ACC112 (cell line): ENCODE measurements at regions not wholly inside any gene's neighbourhood (a gene's known extent, or its start where the extent isn't known, plus 50 kb on each side); places are given as distances from the start of the nearest gene placed in this dataset.

Source experiments
- H2AFZ ChIP-seq: fragments of 200-600 bp; sonication (generic); one replicate; pipeline ENCODE4 v1.6.0; 2017; ENCODE audit warnings: antibody characterized with exemption, low read length; ENCODE audit not compliant: unreplicated experiment
- H3K27ac ChIP-seq: fragments of 200-600 bp; sonication (generic); 2 replicates; pipeline ENCODE4 v1.5.1; 2014; ENCODE audit warnings: low read depth, mild to moderate bottlenecking, antibody characterized with exemption, low read length, moderate library complexity
- H3K27me3 ChIP-seq: fragments of 200-600 bp; sonication (generic); 2 replicates; pipeline ENCODE4 v1.6.1; 2014; ENCODE audit warnings: mild to moderate bottlenecking, antibody characterized with exemption, low read length, moderate library complexity, mixed read lengths; ENCODE audit not compliant: insufficient read depth
- H3K36me3 ChIP-seq: fragments of 200-600 bp; sonication (generic); 2 replicates; pipeline ENCODE4 v1.6.1; 2016; ENCODE audit warnings: mild to moderate bottlenecking, antibody characterized with exemption, low read length, moderate library complexity, mixed read lengths; ENCODE audit not compliant: insufficient read depth
- H3K4me1 ChIP-seq: fragments of 200-600 bp; sonication (generic); one replicate; pipeline ENCODE4 v1.6.1; 2016; ENCODE audit warnings: low read length, mixed read lengths; ENCODE audit not compliant: insufficient read depth, unreplicated experiment, control insufficient read depth
- H3K4me3 ChIP-seq: fragments of 200-600 bp; sonication (generic); 2 replicates; pipeline ENCODE4 v1.5.1; 2014; ENCODE audit warnings: mild to moderate bottlenecking, low read depth, low read length
- H3K79me2 ChIP-seq: fragments of 200-600 bp; sonication (generic); one replicate; pipeline ENCODE4 v1.6.0; 2016; ENCODE audit warnings: low read length; ENCODE audit not compliant: control insufficient read depth, unreplicated experiment, insufficient read depth

DNA sequence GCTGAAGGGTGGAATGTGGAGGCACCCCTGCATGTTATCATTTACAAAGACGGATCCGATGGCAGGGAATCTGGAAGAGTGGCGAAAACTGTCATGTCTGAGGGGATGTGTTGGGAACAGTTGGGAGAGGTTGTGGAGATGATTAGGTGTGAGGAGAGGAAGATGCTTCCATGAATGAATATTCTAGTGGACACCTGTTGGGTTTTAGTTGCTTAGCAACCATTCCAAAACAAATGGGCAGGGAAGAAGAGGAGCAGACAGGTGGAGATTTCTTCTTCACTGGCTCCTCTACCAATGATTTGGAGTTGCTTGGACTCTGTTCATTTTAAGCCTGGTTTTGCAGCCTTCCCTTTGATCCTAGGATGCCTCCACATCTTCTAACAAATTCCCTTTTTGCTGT is 465.3 kb upstream of the CLINT1 start:
- Histone ChIP-seq H3K27ac (no peak overlapping the region), H2AFZ (no peak overlapping the region), H3K27me3 (peaks cover 3% of the 10 kb centered on the region; the same call in 1 of the 2 replicates), H3K79me2 (no peaks in the 10 kb centered on the region), H3K36me3 (no peaks in the 10 kb centered on the region), H3K4me3 (no peak overlapping the region), H3K4me1 (no peaks in the 10 kb centered on the region)

- H2AFZ ChIP-seq = no peak overlapping the region
- no peaks in the 10 kb centered on the region for H3K4me1 ChIP-seq
- H3K27ac ChIP-seq = no peak overlapping the region
- no peaks in the 10 kb centered on the region for H3K36me3 ChIP-seq
- H3K4me3 ChIP-seq = no peak overlapping the region
- no peaks in the 10 kb centered on the region for H3K79me2 ChIP-seq
- H3K27me3 ChIP-seq = peaks cover 3% of the 10 kb centered on the region; the same call in 1 of the 2 replicates
These were observed 463.7 kb upstream of the CLINT1 start for GRCh38 chr5:158322620-158323019.

DNA sequence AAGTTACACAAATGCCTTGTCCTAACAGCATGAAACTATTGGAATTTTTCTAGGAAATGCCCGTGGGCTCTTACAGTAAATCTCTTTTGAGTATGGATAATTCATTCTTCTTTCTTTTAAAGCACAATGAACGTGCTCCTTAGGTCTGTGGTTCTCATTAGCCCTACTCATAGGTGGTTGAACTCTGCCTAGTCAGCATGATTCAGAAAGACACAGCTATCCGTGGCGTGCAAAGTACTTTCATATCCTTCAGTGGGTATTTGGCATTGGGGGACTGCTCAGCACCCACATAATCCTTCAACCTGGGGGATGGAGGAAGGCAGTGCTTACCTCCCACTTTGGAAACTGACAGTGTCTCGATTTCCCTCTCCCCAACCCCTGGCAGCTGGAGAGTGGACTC is 462.0 kb upstream of the CLINT1 start:
- H2AFZ ChIP-seq = no peak overlapping the region
- H3K79me2 ChIP-seq = no peaks in the 10 kb centered on the region
- peaks cover 3% of the 10 kb centered on the region; the same call in 1 of the 2 replicates for H3K27me3 ChIP-seq
- no peaks in the 10 kb centered on the region for H3K36me3 ChIP-seq
- H3K27ac ChIP-seq = no peak overlapping the region
- H3K4me3 ChIP-seq = no peak overlapping the region
- H3K4me1 ChIP-seq = no peaks in the 10 kb centered on the region

DNA sequence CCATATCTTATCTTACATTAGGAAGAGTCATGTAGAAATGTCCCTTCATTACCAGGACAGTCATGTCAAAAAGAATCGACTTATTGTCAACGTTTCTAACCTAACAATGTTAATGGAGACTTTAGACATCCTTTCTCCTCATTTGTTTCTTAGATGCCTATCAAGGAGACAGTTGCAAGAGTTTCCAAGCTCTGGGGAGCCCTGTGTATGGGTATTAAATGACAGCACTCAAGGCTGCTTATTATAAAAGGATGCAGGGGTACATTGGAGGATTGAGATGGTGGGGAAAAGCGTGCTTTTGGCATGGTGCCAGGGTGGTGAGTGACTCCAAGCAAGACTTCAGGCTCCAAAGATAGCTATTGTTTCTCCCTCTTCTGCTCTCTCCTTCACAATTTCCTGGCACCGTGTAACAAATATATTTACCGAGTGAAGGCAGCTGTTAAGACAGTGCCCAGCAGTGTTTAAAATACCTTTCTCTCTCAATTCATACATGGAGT is 461.3 kb upstream of the CLINT1 start:
- Histone ChIP-seq H3K27me3 (peaks cover under 1% of the 10 kb centered on the region; the same call in 1 of the 2 replicates), H3K4me3 (no peak overlapping the region), H2AFZ (no peak overlapping the region), H3K27ac (no peak overlapping the region), H3K36me3 (no peaks in the 10 kb centered on the region), H3K4me1 (no peaks in the 10 kb centered on the region), H3K79me2 (no peaks in the 10 kb centered on the region)

GRCh38 chr5:158317507-158317906 is 458.6 kb upstream of the CLINT1 start:
- H3K4me1 ChIP-seq = no peaks in the 10 kb centered on the region
- no peak overlapping the region for H2AFZ ChIP-seq
- no peaks in the 10 kb centered on the region for H3K79me2 ChIP-seq
- no peaks in the 10 kb centered on the region for H3K36me3 ChIP-seq
- no peaks in the 10 kb centered on the region for H3K27me3 ChIP-seq
- H3K4me3 ChIP-seq = no peak overlapping the region
- no peak overlapping the region for H3K27ac ChIP-seq

GRCh38 chr5:158313733-158314464 is 455.0 kb upstream of the CLINT1 start:
- no peaks in the 10 kb centered on the region for H3K79me2 ChIP-seq
- H3K27ac ChIP-seq = no peak overlapping the region
- peaks cover 12% of the 10 kb centered on the region; the same call in 1 of the 2 replicates for H3K27me3 ChIP-seq
- no peak overlapping the region for H3K4me3 ChIP-seq
- no peaks in the 10 kb centered on the region for H3K4me1 ChIP-seq
- H3K36me3 ChIP-seq = no peaks in the 10 kb centered on the region
- H2AFZ ChIP-seq = no peak overlapping the region

- no peak overlapping the region for H3K27ac ChIP-seq
- H3K4me1 ChIP-seq = no peaks in the 10 kb centered on the region
- H3K36me3 ChIP-seq = no peaks in the 10 kb centered on the region
- H3K79me2 ChIP-seq = no peaks in the 10 kb centered on the region
- H3K4me3 ChIP-seq = no peak overlapping the region
- H3K27me3 ChIP-seq = peaks cover 13% of the 10 kb centered on the region; the same call in 1 of the 2 replicates
- H2AFZ ChIP-seq = no peak overlapping the region
These were observed 454.2 kb upstream of the CLINT1 start for GRCh38 chr5:158313027-158313732.

- Histone ChIP-seq H2AFZ (no peak overlapping the region), H3K27ac (no peak overlapping the region), H3K79me2 (no peaks in the 10 kb centered on the region), H3K4me1 (no peaks in the 10 kb centered on the region), H3K4me3 (no peak overlapping the region), H3K27me3 (peaks cover 23% of the 10 kb centered on the region; the same call in 1 of the 2 replicates), H3K36me3 (no peaks in the 10 kb centered on the region)
These were observed 450.3 kb upstream of the CLINT1 start for GRCh38 chr5:158309088-158309807.

DNA sequence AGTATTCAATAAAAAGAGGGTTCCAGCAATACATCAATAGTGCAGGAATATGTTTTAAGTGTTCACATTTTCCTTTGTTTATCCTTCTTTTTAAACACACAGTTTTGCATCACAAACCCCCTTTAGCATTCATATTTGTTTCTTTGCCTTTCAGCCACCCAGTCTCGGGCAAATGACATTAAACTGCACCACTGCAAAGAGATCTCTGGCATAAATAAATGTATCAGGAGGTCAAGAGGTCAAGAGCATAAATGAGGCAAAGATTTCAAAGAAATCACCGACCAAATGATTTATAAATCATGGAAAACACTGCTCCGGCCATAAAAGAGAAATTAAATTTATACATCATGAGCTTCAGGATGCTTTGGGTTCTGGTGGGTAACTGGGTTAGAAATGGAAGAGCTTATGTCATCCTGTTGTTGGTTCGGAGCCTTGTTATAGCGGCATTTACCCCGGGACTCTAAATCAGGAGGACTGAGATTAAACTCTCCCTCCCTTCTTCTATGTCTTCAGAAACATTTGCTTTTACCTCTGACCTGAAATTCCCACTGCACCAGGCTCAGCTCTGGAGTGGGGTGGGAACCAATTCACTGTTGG is 449.6 kb upstream of the CLINT1 start:
- Histone ChIP-seq H3K27ac (no peak overlapping the region), H3K27me3 (peaks cover 27% of the 10 kb centered on the region; the same call in 1 of the 2 replicates), H3K79me2 (no peaks in the 10 kb centered on the region), H3K4me3 (no peak overlapping the region), H3K4me1 (no peaks in the 10 kb centered on the region), H3K36me3 (no peaks in the 10 kb centered on the region), H2AFZ (no peak overlapping the region)

GRCh38 chr5:158305861-158306260 is 446.9 kb upstream of the CLINT1 start:
- no peak overlapping the region for H3K27ac ChIP-seq
- no peaks in the 10 kb centered on the region for H3K36me3 ChIP-seq
- H3K27me3 ChIP-seq = peaks cover 39% of the 10 kb centered on the region; the same call in 1 of the 2 replicates
- H3K4me3 ChIP-seq = no peak overlapping the region
- no peaks in the 10 kb centered on the region for H3K79me2 ChIP-seq
- no peak overlapping the region for H2AFZ ChIP-seq
- H3K4me1 ChIP-seq = no peaks in the 10 kb centered on the region
